Neural progenitor cell (in vitro differentiated cells): ENCODE measurements at regions not wholly inside any gene's neighbourhood (a gene's known extent, or its start where the extent isn't known, plus 50 kb on each side); places are given as distances from the start of the nearest gene placed in this dataset.
"Not testable (repeated sequence)": the region's sequence is repeated elsewhere in the genome, so short reads cannot be mapped to it uniquely, and the experiment has no call there.

Source experiments
- EZH2 ChIP-seq: fragments of 200-600 bp; sonication (generic); IDR thresholded peaks from 2 replicates; pipeline ENCODE4 v1.6.1; 2017; ENCODE audit warnings: antibody characterized with exemption, mild to moderate bottlenecking, moderate library complexity
- EZH2phosphoT487 ChIP-seq: fragments of 200-600 bp; sonication (generic); IDR thresholded peaks from 2 replicates; pipeline ENCODE4 v1.6.1; 2017; ENCODE audit warnings: antibody characterized with exemption
- TF ChIP-seq, protein P1 (sequence below): fragments of 200-600 bp; sonication (generic); IDR thresholded peaks from 2 replicates; pipeline ENCODE4 v1.5.1; 2017; ENCODE audit warnings: antibody characterized with exemption, mild to moderate bottlenecking

DNA sequence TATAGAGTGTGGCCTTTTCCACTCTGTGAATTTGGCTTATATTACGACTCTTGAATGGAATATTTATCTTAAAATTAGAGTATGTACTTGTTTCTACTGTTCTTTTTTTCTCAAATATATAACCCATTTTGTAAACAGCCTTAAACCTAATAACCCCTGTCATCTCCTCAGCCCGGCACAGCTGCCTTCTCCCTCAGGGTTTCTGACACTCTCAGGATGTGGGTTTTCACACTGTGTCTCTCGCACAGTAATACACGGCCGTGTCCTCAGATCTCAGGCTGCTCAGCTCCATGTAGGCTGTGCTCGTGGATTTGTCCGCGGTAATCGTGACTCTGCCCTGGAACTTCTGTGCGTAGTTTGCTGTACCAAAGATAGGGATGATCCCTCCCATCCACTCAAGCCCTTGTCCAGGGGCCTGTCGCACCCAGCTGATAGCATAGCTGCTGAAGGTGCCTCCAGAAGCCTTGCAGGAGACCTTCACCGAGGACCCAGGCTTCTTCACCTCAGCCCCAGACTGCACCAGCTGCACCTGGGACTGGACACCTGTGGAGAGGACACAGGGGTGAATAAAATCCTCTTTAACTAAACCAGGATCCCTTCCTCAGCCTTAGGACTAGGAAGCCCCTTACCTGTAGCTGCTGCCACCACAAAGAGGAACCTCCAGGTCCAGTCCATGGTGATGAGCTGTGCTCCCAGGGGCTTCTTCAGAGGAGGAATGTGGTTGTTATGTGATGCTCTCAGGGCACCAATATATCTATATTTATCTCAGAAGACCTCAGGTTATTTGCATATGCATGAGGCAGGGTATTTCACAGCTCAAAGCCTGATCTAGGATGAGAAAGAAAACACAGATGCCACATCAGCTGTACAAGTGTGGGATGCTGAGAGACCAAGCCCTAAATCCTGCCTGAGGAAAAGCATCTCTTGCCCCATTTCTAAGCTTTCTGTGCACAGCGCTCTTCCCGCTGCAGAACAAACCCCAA, 1188.4 kb downstream of the TMEM121 start:
- TF ChIP-seq, protein P1, sequence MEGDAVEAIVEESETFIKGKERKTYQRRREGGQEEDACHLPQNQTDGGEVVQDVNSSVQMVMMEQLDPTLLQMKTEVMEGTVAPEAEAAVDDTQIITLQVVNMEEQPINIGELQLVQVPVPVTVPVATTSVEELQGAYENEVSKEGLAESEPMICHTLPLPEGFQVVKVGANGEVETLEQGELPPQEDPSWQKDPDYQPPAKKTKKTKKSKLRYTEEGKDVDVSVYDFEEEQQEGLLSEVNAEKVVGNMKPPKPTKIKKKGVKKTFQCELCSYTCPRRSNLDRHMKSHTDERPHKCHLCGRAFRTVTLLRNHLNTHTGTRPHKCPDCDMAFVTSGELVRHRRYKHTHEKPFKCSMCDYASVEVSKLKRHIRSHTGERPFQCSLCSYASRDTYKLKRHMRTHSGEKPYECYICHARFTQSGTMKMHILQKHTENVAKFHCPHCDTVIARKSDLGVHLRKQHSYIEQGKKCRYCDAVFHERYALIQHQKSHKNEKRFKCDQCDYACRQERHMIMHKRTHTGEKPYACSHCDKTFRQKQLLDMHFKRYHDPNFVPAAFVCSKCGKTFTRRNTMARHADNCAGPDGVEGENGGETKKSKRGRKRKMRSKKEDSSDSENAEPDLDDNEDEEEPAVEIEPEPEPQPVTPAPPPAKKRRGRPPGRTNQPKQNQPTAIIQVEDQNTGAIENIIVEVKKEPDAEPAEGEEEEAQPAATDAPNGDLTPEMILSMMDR, result not testable (repeated sequence)
- TF ChIP-seq EZH2, EZH2phosphoT487: not testable (repeated sequence)
